ENCODE measurements at regions not wholly inside any gene's neighbourhood (a gene's known extent, or its start where the extent isn't known, plus 50 kb on each side); places are given as distances from the start of the nearest gene placed in this dataset.
A peak's percentile ranks its signal among the peaks of the same experiment; 100 is the strongest.

- no peak for DNase-seq (ENCODE audit: low spot score)
Observed at GRCh38 chr5:143561219-143561618, 157.7 kb upstream of the NR3C1 start.

GRCh38 chr5:143560378-143560777 is 156.9 kb upstream of the NR3C1 start:
- DNase-seq (ENCODE audit: low spot score) = no peak

- DNase-seq (ENCODE audit: low spot score) = no peak
Observed at GRCh38 chr5:143559586-143560109, 156.2 kb upstream of the NR3C1 start.

GRCh38 chr5:143558048-143558447 is 154.6 kb upstream of the NR3C1 start:
- no peak for DNase-seq (ENCODE audit: low spot score)

GRCh38 chr5:143557061-143557818 is 153.8 kb upstream of the NR3C1 start:
- no peak for DNase-seq (ENCODE audit: low spot score)

GRCh38 chr5:143554918-143555477 is 151.5 kb upstream of the NR3C1 start:
- DNase-seq (ENCODE audit: low spot score) = peak; percentile 13

- DNase-seq (ENCODE audit: low spot score) = peak; percentile 49
Observed at GRCh38 chr5:143554187-143554717, 150.8 kb upstream of the NR3C1 start.

- no peak for DNase-seq (ENCODE audit: low spot score)
Observed at GRCh38 chr5:143552680-143553079, 149.2 kb upstream of the NR3C1 start.

- DNase-seq (ENCODE audit: low spot score) = no peak
Observed at GRCh38 chr5:143551820-143552251, 148.3 kb upstream of the NR3C1 start.

- DNase-seq (ENCODE audit: low spot score) = no peak
Observed at GRCh38 chr5:143550986-143551630, 147.6 kb upstream of the NR3C1 start.

- DNase-seq (ENCODE audit: low spot score) = no peak
Observed at GRCh38 chr5:143547342-143547741, 143.9 kb upstream of the NR3C1 start.

GRCh38 chr5:143546394-143546793 is 142.9 kb upstream of the NR3C1 start:
- no peak for DNase-seq (ENCODE audit: low spot score)

- no peak for DNase-seq (ENCODE audit: low spot score)
Observed at GRCh38 chr5:143544606-143545005, 141.1 kb upstream of the NR3C1 start.

- DNase-seq (ENCODE audit: low spot score) = no peak
Observed at GRCh38 chr5:143543358-143544255, 140.1 kb upstream of the NR3C1 start.

GRCh38 chr5:143542798-143543144 is 139.3 kb upstream of the NR3C1 start:
- DNase-seq (ENCODE audit: low spot score) = no peak

GRCh38 chr5:143541943-143542797 is 138.7 kb upstream of the NR3C1 start:
- DNase-seq (ENCODE audit: low spot score) = no peak

GRCh38 chr5:143539742-143540141 is 136.3 kb upstream of the NR3C1 start:
- DNase-seq (ENCODE audit: low spot score) = no peak

GRCh38 chr5:143537056-143537455 is 133.6 kb upstream of the NR3C1 start:
- DNase-seq (ENCODE audit: low spot score) = no peak

- peak; percentile 77 for DNase-seq (ENCODE audit: low spot score)
Observed at GRCh38 chr5:143536364-143536763, 132.9 kb upstream of the NR3C1 start.

- DNase-seq (ENCODE audit: low spot score) = no peak
Observed at GRCh38 chr5:143534761-143535154, 131.3 kb upstream of the NR3C1 start.
